OCI-LY1 (cell line): ENCODE measurements at regions not wholly inside any gene's neighbourhood (a gene's known extent, or its start where the extent isn't known, plus 50 kb on each side); places are given as distances from the start of the nearest gene placed in this dataset.

Experiments
- CTCF ChIP-seq: fragments of 200-600 bp; sonication (generic), shearing (Covaris generic); IDR thresholded peaks from 2 replicates; pipeline ENCODE4 v1.5.1; 2017; ENCODE audit warnings: mild to moderate bottlenecking, antibody characterized with exemption, low read length, moderate library complexity, mixed read lengths
- EZH2 ChIP-seq: fragments of 200-600 bp; sonication (generic), shearing (Covaris generic); IDR thresholded peaks from 2 replicates; pipeline ENCODE4 v1.8.0; 2017; ENCODE audit warnings: borderline replicate concordance, mixed run types, mild to moderate bottlenecking, antibody characterized with exemption, low read length, moderate library complexity, mixed read lengths

GRCh38 chr5:73370640-73371583 is 77.7 kb downstream of the FOXD1 start:
- TF ChIP-seq EZH2 (no peak), CTCF (no peak)
